Common myeloid progenitor, CD34-positive (primary cell): ENCODE measurements at regions not wholly inside any gene's neighbourhood (a gene's known extent, or its start where the extent isn't known, plus 50 kb on each side); places are given as distances from the start of the nearest gene placed in this dataset.
"Not testable (repeated sequence)": the region's sequence is repeated elsewhere in the genome, so short reads cannot be mapped to it uniquely, and the experiment has no call there.

ENCODE experiments used
- CTCF ChIA-PET: fragments of 350-600 bp; sonication (Branson Sonifier 250); formaldehyde crosslinking; loops from one replicate; lab custom pipeline; 2021; ENCODE audit warnings: antibody characterized with exemption; lab: Charles Lee
- POLR2A ChIA-PET: fragments of 350-600 bp; sonication (Branson Sonifier 250); formaldehyde crosslinking; loops from one replicate; lab custom pipeline; 2021; ENCODE audit warnings: antibody characterized with exemption; lab: Charles Lee
- DNase-seq, 3 donors: peaks; one replicate each; pipeline versions ENCODE4 v3.0.0 to v3.0.0-alpha.2; 2013
- H3K27ac ChIP-seq, 2 experiments: 1 replicate in 1 of 2; 2 replicates in 1 of 2; pipeline ENCODE4 v1.7.0; 2013; ENCODE audit warnings: inconsistent platforms in 2 of 2, low read length in 2 of 2, mild to moderate bottlenecking in 2 of 2, low read depth in 1 of 2, moderate library complexity in 1 of 2; ENCODE audit not compliant: severe bottlenecking in 2 of 2, insufficient read depth in 1 of 2, poor library complexity in 1 of 2
- H3K27me3 ChIP-seq, 5 experiments: replicated peaks in 2 of 5; 1 replicate in 3 of 5; 2 replicates in 2 of 5; pipeline versions ENCODE4 v1.6.1 to v1.7.0; 2013; ENCODE audit warnings: low read length in 4 of 5, mild to moderate bottlenecking in 2 of 5, moderate library complexity in 2 of 5, inconsistent platforms in 1 of 5; ENCODE audit not compliant: insufficient read depth in 5 of 5, control insufficient read depth in 4 of 5
- H3K36me3 ChIP-seq, 4 experiments: 1 replicate in 2 of 4; 2 replicates in 2 of 4; pipeline versions ENCODE4 v1.6.1 to v1.7.0; 2013; ENCODE audit warnings: low read length in 3 of 4, control low read depth in 1 of 4, mild to moderate bottlenecking in 1 of 4; ENCODE audit not compliant: control insufficient read depth in 4 of 4, insufficient read depth in 4 of 4
- H3K4me1 ChIP-seq, 4 experiments: 1 replicate in 3 of 4; 2 replicates in 1 of 4; pipeline versions ENCODE4 v1.6.1 to v1.7.1; 2013; ENCODE audit warnings: low read length in 3 of 4, mild to moderate bottlenecking in 3 of 4, control low read depth in 1 of 4, inconsistent platforms in 1 of 4, moderate library complexity in 1 of 4; ENCODE audit not compliant: control insufficient read depth in 4 of 4, insufficient read depth in 4 of 4; ENCODE audit errors: control extremely low read depth in 1 of 4
- H3K4me3 ChIP-seq, 7 experiments: 1 replicate in 4 of 7; 2 replicates in 3 of 7; pipeline versions ENCODE4 v1.5.1 to v1.7.0; 2013; ENCODE audit warnings: mild to moderate bottlenecking in 7 of 7, low read length in 6 of 7, moderate library complexity in 6 of 7, inconsistent platforms in 2 of 7, low read depth in 2 of 7, control low read depth in 1 of 7; ENCODE audit not compliant: insufficient read depth in 4 of 7, control insufficient read depth in 1 of 7; ENCODE audit errors: extremely low read depth in 1 of 7
- H3K9me3 ChIP-seq, 5 experiments: 1 replicate in 4 of 5; 2 replicates in 1 of 5; pipeline versions ENCODE4 v1.6.1 to v1.7.1; 2013; ENCODE audit warnings: low read length in 4 of 5, mild to moderate bottlenecking in 2 of 5, inconsistent platforms in 1 of 5, low read depth in 1 of 5, moderate library complexity in 1 of 5; ENCODE audit not compliant: control insufficient read depth in 4 of 5, insufficient read depth in 2 of 5; ENCODE audit errors: control extremely low read depth in 1 of 5
- WGBS: methylation state at CpG from one replicate; pipeline ENCODE4 v1.1.5; 2013; ENCODE audit not compliant: insufficient coverage; 5-methylcytosine and 5-hydroxymethylcytosine counted together

DNA sequence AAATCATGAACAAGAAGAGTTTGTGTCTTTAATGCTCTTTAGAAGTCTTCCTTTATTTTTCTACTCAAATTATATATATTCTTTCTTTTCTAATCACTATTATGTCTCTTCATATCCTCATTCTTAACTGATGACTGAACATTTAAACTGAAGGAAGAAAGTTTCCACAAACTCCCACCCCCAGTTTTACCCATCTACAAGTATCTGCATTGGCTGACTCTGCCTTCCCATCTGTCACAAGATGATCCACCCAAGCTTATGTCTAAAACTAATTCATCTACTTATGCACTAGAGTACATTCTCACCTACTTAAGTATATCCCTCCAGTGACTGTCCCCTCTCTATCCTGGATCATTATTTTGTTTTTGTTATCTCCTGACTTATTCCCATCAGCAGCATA is 344.5 kb downstream of the PRR16 start:
- Histone ChIP-seq H3K36me3 (no peaks in the 10 kb centered on the region), H3K4me1 (no peaks in the 10 kb centered on the region), H3K9me3 (no peaks in the 10 kb centered on the region), H3K27me3 (no peaks in the 10 kb centered on the region), H3K4me3 (no peak overlapping the region), H3K27ac (no peak overlapping the region)
- CTCF ChIA-PET = no interaction called here
- POLR2A ChIA-PET = no interaction called here
- DNase-seq = no peak

DNA sequence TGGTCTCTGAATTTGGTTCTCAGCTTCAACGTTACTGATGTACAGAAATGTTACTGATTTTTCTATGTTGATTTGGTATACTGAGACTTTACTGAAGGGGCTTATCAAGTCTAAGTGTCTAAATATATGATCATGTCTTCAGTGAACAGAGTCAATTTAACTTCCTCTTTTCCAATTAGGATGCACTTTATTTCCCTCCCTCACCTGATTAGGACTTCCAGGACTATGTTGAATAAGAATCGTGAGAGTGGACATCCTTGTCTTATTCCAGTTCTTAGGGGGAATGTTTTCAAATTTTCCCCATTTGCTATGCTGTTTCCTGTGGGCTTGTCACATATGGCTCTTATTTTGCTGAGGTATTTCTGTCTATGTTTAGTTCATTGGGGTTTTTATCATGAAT is 349.5 kb downstream of the PRR16 start:
- no peak overlapping the region for H3K27ac ChIP-seq
- H3K27me3 ChIP-seq = no peaks in the 10 kb centered on the region
- POLR2A ChIA-PET = no interaction called here
- H3K4me1 ChIP-seq = no peaks in the 10 kb centered on the region
- 86% methylated on average over 2 of the region's 2 CpGs for WGBS
- no peaks in the 10 kb centered on the region for H3K9me3 ChIP-seq
- H3K36me3 ChIP-seq = no peaks in the 10 kb centered on the region
- H3K4me3 ChIP-seq = no peak overlapping the region
- CTCF ChIA-PET = no interaction called here
- DNase-seq = no peak

DNA sequence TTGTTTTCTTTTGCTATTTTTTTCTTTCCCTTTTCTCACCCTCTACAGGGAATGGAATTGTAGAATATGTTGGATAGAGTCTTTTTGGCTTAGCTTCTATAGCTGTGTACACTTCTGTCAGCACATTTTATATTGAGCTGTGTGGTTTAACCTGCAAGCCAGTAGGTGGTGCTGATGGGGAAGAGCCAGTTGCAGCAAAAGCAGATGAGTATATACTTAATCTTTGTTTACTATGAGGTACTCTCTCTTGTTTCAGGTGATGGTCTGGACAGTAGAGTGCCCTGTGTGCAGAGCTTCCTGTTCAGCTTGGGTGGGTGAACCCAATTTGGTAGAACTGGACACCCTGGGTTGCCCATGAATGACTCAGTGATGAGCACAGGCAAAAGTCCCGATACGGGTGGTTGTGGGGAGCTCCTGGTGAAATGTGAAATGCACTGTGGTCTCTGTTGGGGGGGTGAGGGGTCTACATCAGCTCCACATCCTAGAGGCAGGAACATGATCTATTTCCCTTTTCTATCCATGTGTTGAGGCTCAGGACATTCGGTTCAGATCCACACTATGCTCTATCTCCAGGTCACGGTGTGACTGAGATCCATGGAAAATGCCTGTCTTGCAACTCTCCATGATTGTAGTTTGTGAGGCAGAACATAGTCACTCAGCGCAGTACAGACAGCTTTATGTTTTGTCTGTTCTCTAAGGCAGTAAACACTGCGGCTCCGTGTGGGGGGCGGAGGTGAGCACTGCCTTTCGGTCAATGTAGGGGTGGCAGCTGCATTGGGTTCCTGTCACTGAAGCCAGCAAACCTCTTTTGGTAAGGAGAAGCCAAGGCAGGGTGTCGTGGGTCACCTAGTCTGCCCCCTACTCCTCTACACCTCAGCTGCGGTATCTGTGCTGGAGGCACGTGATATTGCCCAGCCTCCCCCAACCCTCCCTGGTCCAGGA is 353.2 kb downstream of the PRR16 start:
- Histone ChIP-seq H3K4me1 (no peaks in the 10 kb centered on the region), H3K27ac (no peak overlapping the region), H3K36me3 (no peaks in the 10 kb centered on the region), H3K4me3 (no peak overlapping the region), H3K9me3 (no peaks in the 10 kb centered on the region), H3K27me3 (no peaks in the 10 kb centered on the region)
- ChIA-PET CTCF (interaction anchor here (0.9 to 2.5 kb wide), 6 partner anchors 9 to 1304 kb away, joined by 3 to 14 read pairs (median 4); no protein-coding TSS in a partner anchor), POLR2A (no interaction called here)
- WGBS = 89% methylated on average over 12 of the region's 12 CpGs
- peak; percentile 5 to 19 (median 16) for DNase-seq

- peak in 1 of 3 donors; percentile 4 for DNase-seq
- Histone ChIP-seq H3K9me3 (no peaks in the 10 kb centered on the region), H3K36me3 (no peaks in the 10 kb centered on the region), H3K4me1 (no peaks in the 10 kb centered on the region), H3K27ac (no peak overlapping the region), H3K27me3 (no peaks in the 10 kb centered on the region), H3K4me3 (no peak overlapping the region)
- ChIA-PET POLR2A (no interaction called here), CTCF (interaction anchor here (0.9 to 2.5 kb wide), 4 partner anchors 8 to 1132 kb away, joined by 3 to 14 read pairs (median 4); no protein-coding TSS in a partner anchor)
- WGBS = 97% methylated on average over 6 of the region's 6 CpGs
Observed at GRCh38 chr5:120818128-120818527, 354.0 kb downstream of the PRR16 start.

DNA sequence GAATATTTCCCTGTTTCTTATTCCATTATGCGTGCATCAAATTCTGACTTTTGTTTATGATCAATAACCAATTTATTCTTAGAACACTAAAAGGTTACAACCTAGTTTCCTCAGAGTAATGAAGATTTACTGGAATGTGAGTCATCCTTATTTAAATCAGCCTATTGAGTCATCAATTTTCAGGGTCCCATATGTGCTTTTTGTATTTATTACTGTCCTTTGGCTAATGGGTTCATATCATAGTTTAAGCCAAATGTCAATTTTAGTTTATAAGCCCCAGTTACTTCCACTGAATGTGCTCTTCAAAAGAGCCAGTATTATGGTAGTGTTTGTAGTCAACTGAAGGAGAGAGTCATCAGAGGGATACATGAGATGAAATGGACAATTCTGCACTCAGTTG is 359.2 kb downstream of the PRR16 start:
- H3K27ac ChIP-seq = no peak overlapping the region
- 100% methylated on average over 1 of the region's 1 CpG for WGBS
- ChIA-PET CTCF (no interaction called here), POLR2A (no interaction called here)
- no peaks in the 10 kb centered on the region for H3K4me1 ChIP-seq
- H3K9me3 ChIP-seq = no peaks in the 10 kb centered on the region
- H3K36me3 ChIP-seq = no peaks in the 10 kb centered on the region
- no peak overlapping the region for H3K4me3 ChIP-seq
- DNase-seq = no peak
- no peaks in the 10 kb centered on the region for H3K27me3 ChIP-seq

DNA sequence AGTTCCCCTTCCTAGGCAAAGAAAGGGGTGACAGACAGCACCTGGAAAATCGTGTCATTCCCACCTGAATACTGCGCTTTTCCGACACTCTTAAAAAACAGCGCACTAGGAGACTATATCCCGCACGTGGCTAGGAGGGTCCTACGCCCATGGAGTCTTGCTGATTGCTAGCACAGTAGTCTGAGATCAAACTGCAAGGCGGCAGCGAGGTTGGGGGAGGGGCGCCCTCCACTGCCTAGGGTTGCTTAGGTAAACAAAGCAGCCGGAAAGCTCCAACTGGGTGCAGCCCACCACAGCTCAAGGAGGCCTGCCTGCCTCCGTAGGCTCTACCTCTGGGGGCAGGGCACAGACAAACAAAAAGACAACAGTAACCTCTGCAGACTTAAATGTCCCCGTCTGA is 367.5 kb downstream of the PRR16 start:
- not testable (repeated sequence) for DNase-seq

DNA sequence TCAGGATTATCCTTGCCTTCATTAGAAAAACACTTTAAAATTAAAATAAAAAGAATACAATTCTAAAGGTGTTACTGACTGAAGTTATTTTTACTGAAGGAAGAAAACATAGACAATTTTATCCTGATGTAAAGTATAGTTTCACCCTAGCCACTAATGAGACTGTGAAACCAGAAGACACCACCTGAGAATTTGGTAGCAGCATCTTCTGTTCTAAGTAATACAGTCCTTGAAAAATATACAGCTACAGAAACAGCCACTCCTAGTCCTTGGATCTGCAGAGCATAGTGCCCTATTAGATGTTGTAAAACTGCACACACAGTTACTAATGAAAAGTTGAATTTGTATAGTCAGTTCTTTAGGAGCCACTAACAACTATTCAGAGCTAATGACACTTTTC is 377.7 kb downstream of the PRR16 start:
- Histone ChIP-seq H3K36me3 (no peaks in the 10 kb centered on the region), H3K27ac (no peak overlapping the region), H3K4me1 (peaks cover 0 to 4% (median 0%) of the 10 kb centered on the region in 4 experiments), H3K27me3 (no peaks in the 10 kb centered on the region), H3K9me3 (no peaks in the 10 kb centered on the region), H3K4me3 (no peak overlapping the region)
- CTCF ChIA-PET = no interaction called here
- POLR2A ChIA-PET = no interaction called here
- DNase-seq = no peak

More for the DNA sequence above, 367.5 kb downstream of the PRR16 start:
- 92% methylated on average over 11 of the region's 13 CpGs for WGBS
- POLR2A ChIA-PET, H3K27ac ChIP-seq, H3K9me3 ChIP-seq, H3K36me3 ChIP-seq, H3K27me3 ChIP-seq, H3K4me1 ChIP-seq, CTCF ChIA-PET, H3K4me3 ChIP-seq: not testable (repeated sequence)
